ENCODE measurements at regions not wholly inside any gene's neighbourhood (a gene's known extent, or its start where the extent isn't known, plus 50 kb on each side); places are given as distances from the start of the nearest gene placed in this dataset.
A peak's percentile ranks its signal among the peaks of the same experiment; 100 is the strongest.

DNA sequence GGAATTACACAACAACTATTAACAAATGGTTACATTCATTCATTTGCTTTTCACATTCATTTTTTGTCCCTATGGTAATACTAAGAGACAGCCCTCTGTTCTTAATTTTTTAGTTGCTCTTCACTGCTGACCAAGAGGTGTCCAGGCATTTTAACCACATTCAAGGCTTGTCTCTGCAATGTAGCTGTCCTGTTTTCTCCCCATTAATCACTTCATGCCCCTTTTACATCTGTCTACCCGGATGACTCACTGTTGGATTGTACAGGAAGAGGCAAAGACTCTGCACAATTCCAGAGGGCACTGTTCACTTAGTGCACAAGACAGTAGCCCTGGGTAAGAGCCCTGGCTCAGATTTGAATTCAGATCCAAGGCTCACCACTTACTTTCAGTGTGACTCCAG is 168.5 kb downstream of the NOC3L start:
- FAIRE-seq, result peak; percentile 92
- Mint-ChIP-seq H3K27me3 (ENCODE audit: low read depth, unreplicated experiment) (no peaks in the 10 kb centered on the region), H3K4me1 (ENCODE audit: low read depth, unreplicated experiment) (peaks cover 9% of the 10 kb centered on the region), H3K4me3 (ENCODE audit: unreplicated experiment) (no peak overlapping the region), H3K9me3 (ENCODE audit: unreplicated experiment) (peaks cover 5% of the 10 kb centered on the region), H3K36me3 (ENCODE audit: low read depth, unreplicated experiment) (no peaks in the 10 kb centered on the region), H3K27ac (ENCODE audit: unreplicated experiment) (no peak overlapping the region)
- TF ChIP-seq, protein P1, sequence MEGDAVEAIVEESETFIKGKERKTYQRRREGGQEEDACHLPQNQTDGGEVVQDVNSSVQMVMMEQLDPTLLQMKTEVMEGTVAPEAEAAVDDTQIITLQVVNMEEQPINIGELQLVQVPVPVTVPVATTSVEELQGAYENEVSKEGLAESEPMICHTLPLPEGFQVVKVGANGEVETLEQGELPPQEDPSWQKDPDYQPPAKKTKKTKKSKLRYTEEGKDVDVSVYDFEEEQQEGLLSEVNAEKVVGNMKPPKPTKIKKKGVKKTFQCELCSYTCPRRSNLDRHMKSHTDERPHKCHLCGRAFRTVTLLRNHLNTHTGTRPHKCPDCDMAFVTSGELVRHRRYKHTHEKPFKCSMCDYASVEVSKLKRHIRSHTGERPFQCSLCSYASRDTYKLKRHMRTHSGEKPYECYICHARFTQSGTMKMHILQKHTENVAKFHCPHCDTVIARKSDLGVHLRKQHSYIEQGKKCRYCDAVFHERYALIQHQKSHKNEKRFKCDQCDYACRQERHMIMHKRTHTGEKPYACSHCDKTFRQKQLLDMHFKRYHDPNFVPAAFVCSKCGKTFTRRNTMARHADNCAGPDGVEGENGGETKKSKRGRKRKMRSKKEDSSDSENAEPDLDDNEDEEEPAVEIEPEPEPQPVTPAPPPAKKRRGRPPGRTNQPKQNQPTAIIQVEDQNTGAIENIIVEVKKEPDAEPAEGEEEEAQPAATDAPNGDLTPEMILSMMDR (IDR thresholded peaks at IDR 0.05; ENCODE audit: insufficient read depth, low read depth, low read length), result peak; percentile 12
- no peak for TF ChIP-seq EZH2 (IDR thresholded peaks at IDR 0.05; ENCODE audit: insufficient read depth, low read length)
- Histone ChIP-seq H3K27ac (ENCODE audit: low read depth, low read length) (peak overlapping the region; percentile 33), H3K9ac (ENCODE audit: low read length) (no peak overlapping the region), H3K4me3 (ENCODE audit: insufficient read depth, low read depth, low read length) (peak overlapping the region; percentile 12), H3K4me2 (ENCODE audit: low read length) (peak overlapping the region; percentile 78), H4K20me1 (ENCODE audit: insufficient read depth, low read length) (no peaks in the 10 kb centered on the region), H3K36me3 (ENCODE audit: insufficient read depth, low read length) (no peaks in the 10 kb centered on the region), H3K9me3 (ENCODE audit: insufficient read depth, low read depth, low read length) (no peaks in the 10 kb centered on the region), H3K79me2 (ENCODE audit: insufficient read depth, low read length) (no peaks in the 10 kb centered on the region), H3K27me3 (ENCODE audit: insufficient read depth, low read length) (no peaks in the 10 kb centered on the region), H3K4me1 (ENCODE audit: insufficient read depth, low read length) (peaks cover 21% of the 10 kb centered on the region), H2AFZ (ENCODE audit: low read depth, low read length) (no peak overlapping the region)
- DNase-seq (ENCODE audit: low read depth), result peak; percentile 76

DNA sequence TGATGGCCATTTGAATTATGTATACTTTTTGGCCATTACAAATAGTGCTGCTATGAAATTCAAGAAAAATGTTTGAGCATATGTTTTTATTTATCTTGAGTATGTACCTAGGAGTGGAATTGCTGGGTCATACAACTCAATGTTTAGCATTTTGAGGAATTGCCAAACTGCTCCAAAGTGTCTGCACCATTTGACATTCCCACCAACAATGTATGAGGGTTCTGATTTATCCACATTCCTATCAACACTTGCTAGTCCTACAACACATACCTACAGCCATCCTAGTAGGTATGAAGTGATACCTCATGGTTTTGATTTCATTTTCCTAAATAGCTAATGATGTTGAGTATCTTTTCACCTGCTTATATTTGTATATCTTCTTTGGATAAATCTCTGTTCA is 165.5 kb downstream of the NOC3L start:
- Histone ChIP-seq H3K36me3 (ENCODE audit: insufficient read depth, low read length) (no peaks in the 10 kb centered on the region), H4K20me1 (ENCODE audit: insufficient read depth, low read length) (no peaks in the 10 kb centered on the region), H2AFZ (ENCODE audit: low read depth, low read length) (no peak overlapping the region), H3K4me1 (ENCODE audit: insufficient read depth, low read length) (peaks cover 25% of the 10 kb centered on the region), H3K9me3 (ENCODE audit: insufficient read depth, low read depth, low read length) (no peaks in the 10 kb centered on the region), H3K79me2 (ENCODE audit: insufficient read depth, low read length) (no peaks in the 10 kb centered on the region), H3K9ac (ENCODE audit: low read length) (no peak overlapping the region), H3K27ac (ENCODE audit: low read depth, low read length) (no peak overlapping the region), H3K4me2 (ENCODE audit: low read length) (no peak overlapping the region), H3K4me3 (ENCODE audit: insufficient read depth, low read depth, low read length) (no peak overlapping the region), H3K27me3 (ENCODE audit: insufficient read depth, low read length) (no peaks in the 10 kb centered on the region)
- H3K27me3 Mint-ChIP-seq (ENCODE audit: low read depth, unreplicated experiment), result no peaks in the 10 kb centered on the region
- H3K4me3 Mint-ChIP-seq (ENCODE audit: unreplicated experiment), result no peak overlapping the region
- no peaks in the 10 kb centered on the region for H3K36me3 Mint-ChIP-seq (ENCODE audit: low read depth, unreplicated experiment)
- peaks cover 9% of the 10 kb centered on the region for H3K4me1 Mint-ChIP-seq (ENCODE audit: low read depth, unreplicated experiment)
- DNase-seq (ENCODE audit: low read depth) (no peak), FAIRE-seq (no peak)
- no peak overlapping the region for H3K27ac Mint-ChIP-seq (ENCODE audit: unreplicated experiment)
- TF ChIP-seq, protein P1 (IDR thresholded peaks at IDR 0.05; ENCODE audit: insufficient read depth, low read depth, low read length), result no peak
- TF ChIP-seq EZH2 (IDR thresholded peaks at IDR 0.05; ENCODE audit: insufficient read depth, low read length), result no peak
- no peaks in the 10 kb centered on the region for H3K9me3 Mint-ChIP-seq (ENCODE audit: unreplicated experiment)

DNA sequence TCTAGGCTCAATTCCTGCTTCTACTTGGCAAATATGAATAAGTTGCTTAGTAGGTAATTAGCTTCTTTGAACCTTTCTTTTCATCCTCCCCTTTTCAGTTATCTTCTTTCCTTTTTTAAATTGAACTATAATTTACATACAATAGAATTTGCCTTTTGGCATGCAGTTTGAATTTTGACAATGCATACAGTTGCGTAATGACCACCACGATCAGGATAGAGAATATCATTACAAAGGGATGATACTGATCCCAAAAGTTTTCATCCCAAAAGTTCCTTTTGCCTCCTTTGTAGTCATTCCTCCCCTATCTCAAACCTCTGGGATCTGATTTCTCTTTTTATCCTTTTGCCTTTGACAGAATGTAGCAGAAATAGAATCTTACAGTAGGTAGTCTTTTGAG is 164.4 kb downstream of the NOC3L start:
- no peak overlapping the region for H3K9ac ChIP-seq (ENCODE audit: low read length)
- DNase-seq (ENCODE audit: low read depth), result no peak
- H3K27ac ChIP-seq (ENCODE audit: low read depth, low read length), result no peak overlapping the region
- Mint-ChIP-seq H3K4me1 (ENCODE audit: low read depth, unreplicated experiment) (peaks cover 6% of the 10 kb centered on the region), H3K9me3 (ENCODE audit: unreplicated experiment) (no peaks in the 10 kb centered on the region), H3K27me3 (ENCODE audit: low read depth, unreplicated experiment) (no peaks in the 10 kb centered on the region), H3K27ac (ENCODE audit: unreplicated experiment) (no peak overlapping the region), H3K4me3 (ENCODE audit: unreplicated experiment) (no peak overlapping the region), H3K36me3 (ENCODE audit: low read depth, unreplicated experiment) (no peaks in the 10 kb centered on the region)
- no peak overlapping the region for H3K4me2 ChIP-seq (ENCODE audit: low read length)
- H3K4me1 ChIP-seq (ENCODE audit: insufficient read depth, low read length), result peaks cover 17% of the 10 kb centered on the region
- no peak overlapping the region for H3K4me3 ChIP-seq (ENCODE audit: insufficient read depth, low read depth, low read length)
- no peak overlapping the region for H2AFZ ChIP-seq (ENCODE audit: low read depth, low read length)
- FAIRE-seq, result no peak
- H3K9me3 ChIP-seq (ENCODE audit: insufficient read depth, low read depth, low read length), result no peaks in the 10 kb centered on the region
- TF ChIP-seq EZH2 (IDR thresholded peaks at IDR 0.05; ENCODE audit: insufficient read depth, low read length), result no peak
- TF ChIP-seq, protein P1 (IDR thresholded peaks at IDR 0.05; ENCODE audit: insufficient read depth, low read depth, low read length), result no peak
- H3K27me3 ChIP-seq (ENCODE audit: insufficient read depth, low read length), result no peaks in the 10 kb centered on the region
- no peaks in the 10 kb centered on the region for H3K79me2 ChIP-seq (ENCODE audit: insufficient read depth, low read length)
- no peaks in the 10 kb centered on the region for H4K20me1 ChIP-seq (ENCODE audit: insufficient read depth, low read length)
- no peaks in the 10 kb centered on the region for H3K36me3 ChIP-seq (ENCODE audit: insufficient read depth, low read length)
